Hepatocyte (in vitro differentiated cells): ENCODE measurements at regions not wholly inside any gene's neighbourhood (a gene's known extent, or its start where the extent isn't known, plus 50 kb on each side); places are given as distances from the start of the nearest gene placed in this dataset.
A peak's percentile ranks its signal among the peaks of the same experiment; 100 is the strongest.
"Not testable (repeated sequence)": the region's sequence is repeated elsewhere in the genome, so short reads cannot be mapped to it uniquely, and the experiment has no call there.

Experiments
- DNase-seq: peaks from one replicate; pipeline ENCODE4 v3.0.0-alpha.2; 2016; ENCODE audit warnings: low spot score
- H2AFZ ChIP-seq: fragments of 200-600 bp; sonication (generic); 2 replicates; pipeline ENCODE4 v1.6.0; 2016; ENCODE audit warnings: antibody characterized with exemption, mild to moderate bottlenecking
- H3K27ac ChIP-seq: fragments of 200-600 bp; sonication (generic); 2 replicates; pipeline ENCODE4 v1.5.1; 2016; ENCODE audit warnings: mild to moderate bottlenecking
- H3K27me3 ChIP-seq: fragments of 200-600 bp; sonication (generic); 2 replicates; pipeline ENCODE4 v1.6.1; 2016
- H3K36me3 ChIP-seq: fragments of 200-600 bp; sonication (generic); replicated peaks from 2 replicates; pipeline ENCODE4 v1.5.1; 2016; ENCODE audit warnings: low read depth; ENCODE audit not compliant: insufficient read depth
- H3K4me1 ChIP-seq: fragments of 200-600 bp; sonication (generic); 2 replicates; pipeline ENCODE4 v1.5.1; 2016; ENCODE audit warnings: mild to moderate bottlenecking, moderate library complexity; ENCODE audit not compliant: insufficient read depth
- H3K4me2 ChIP-seq: fragments of 200-600 bp; sonication (generic); 2 replicates; pipeline ENCODE4 v1.6.0; 2016
- H3K4me3 ChIP-seq: fragments of 200-600 bp; sonication (generic); 2 replicates; pipeline ENCODE4 v1.5.1; 2016; ENCODE audit warnings: mild to moderate bottlenecking
- H3K79me2 ChIP-seq: fragments of 200-600 bp; sonication (generic); 2 replicates; pipeline ENCODE4 v1.6.0; 2017; ENCODE audit warnings: mild to moderate bottlenecking
- H3K9me2 ChIP-seq: fragments of 200-600 bp; sonication (generic); replicated peaks from 2 replicates; pipeline ENCODE4 v1.6.0; 2017; ENCODE audit warnings: mild to moderate bottlenecking; ENCODE audit not compliant: insufficient read depth
- H3K9me3 ChIP-seq: fragments of 200-600 bp; sonication (generic); 2 replicates; pipeline ENCODE4 v1.5.1; 2016; ENCODE audit warnings: low read depth, mild to moderate bottlenecking
- H4K20me1 ChIP-seq: fragments of 200-600 bp; sonication (generic); 2 replicates; pipeline ENCODE4 v1.6.0; 2016; ENCODE audit warnings: mild to moderate bottlenecking; ENCODE audit not compliant: insufficient read depth, poor library complexity, severe bottlenecking
- EZH2 ChIP-seq: fragments of 200-600 bp; sonication (generic); IDR thresholded peaks from 2 replicates; pipeline ENCODE4 v1.6.1; 2016; ENCODE audit warnings: antibody characterized with exemption, mild to moderate bottlenecking, borderline replicate concordance
- EZH2phosphoT487 ChIP-seq: fragments of 200-600 bp; sonication (generic); IDR thresholded peaks from one replicate; pipeline ENCODE4 v1.6.1; 2018; ENCODE audit warnings: antibody characterized with exemption, mild to moderate bottlenecking, low read depth, moderate library complexity; ENCODE audit not compliant: unreplicated experiment, severe bottlenecking
- WGBS: methylation state at CpG from one replicate; pipeline ENCODE4 v1.1.6; 2016; ENCODE audit warnings: low lambda C conversion rate; ENCODE audit errors: missing lambda C conversion rate; 5-methylcytosine and 5-hydroxymethylcytosine counted together
- TF ChIP-seq, protein P1 (sequence below): fragments of 200-600 bp; sonication (generic); IDR thresholded peaks from 2 replicates; pipeline ENCODE4 v1.5.1; 2016; ENCODE audit warnings: antibody characterized with exemption, mild to moderate bottlenecking; ENCODE audit not compliant: poor library complexity

DNA sequence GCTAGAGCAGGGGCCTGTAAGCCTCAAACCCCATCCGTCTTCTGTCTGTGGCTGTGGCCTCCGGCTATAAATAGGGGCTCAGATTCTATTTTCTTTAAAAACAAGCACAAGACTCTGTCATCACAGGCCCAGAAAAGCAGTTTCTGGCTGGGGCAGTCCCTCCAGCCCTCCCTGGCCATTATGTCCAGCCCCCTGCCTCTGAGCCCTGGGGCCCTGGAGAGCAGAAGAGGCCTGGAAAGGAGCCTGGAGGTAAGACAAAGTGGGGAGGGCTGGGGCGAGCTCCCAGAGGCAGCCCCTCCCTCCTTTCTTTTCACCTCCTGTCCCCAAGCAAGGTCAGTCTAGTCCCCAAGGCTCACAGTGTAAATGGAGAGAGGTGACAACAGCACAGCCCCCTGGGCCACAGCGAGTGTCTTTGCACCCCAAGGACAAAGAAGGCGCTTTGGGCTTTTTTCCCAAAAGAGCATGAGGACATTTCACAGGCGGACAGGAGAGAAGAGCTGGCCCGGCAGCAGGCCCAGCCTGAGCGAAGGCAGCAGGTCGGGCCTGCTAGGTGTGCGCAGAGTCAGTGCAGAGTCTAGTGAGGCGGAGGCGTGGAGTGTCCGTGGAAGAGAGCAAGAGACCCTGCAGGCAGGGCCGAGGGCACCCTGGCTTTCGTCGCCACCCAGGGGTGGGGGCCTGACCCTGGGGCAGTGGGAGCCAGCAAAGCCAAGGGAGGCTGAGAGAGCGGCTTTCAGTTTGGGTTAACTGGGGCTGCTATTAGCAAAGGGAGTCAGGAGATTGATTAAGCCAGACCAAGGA lies 188.3 kb downstream of the TBC1D2B start:
- Histone ChIP-seq H3K27me3 (no peaks in the 10 kb centered on the region), H3K9me3 (no peaks in the 10 kb centered on the region), H3K4me1 (peaks cover 5% of the 10 kb centered on the region), H3K36me3 (no peaks in the 10 kb centered on the region), H3K9me2 (no peaks in the 10 kb centered on the region), H4K20me1 (no peaks in the 10 kb centered on the region), H2AFZ (no peak overlapping the region), H3K4me2 (no peak overlapping the region), H3K79me2 (no peaks in the 10 kb centered on the region), H3K4me3 (no peak overlapping the region), H3K27ac (no peak overlapping the region)
- no peak for DNase-seq
- TF ChIP-seq EZH2phosphoT487, result no peak
- TF ChIP-seq, protein P1, sequence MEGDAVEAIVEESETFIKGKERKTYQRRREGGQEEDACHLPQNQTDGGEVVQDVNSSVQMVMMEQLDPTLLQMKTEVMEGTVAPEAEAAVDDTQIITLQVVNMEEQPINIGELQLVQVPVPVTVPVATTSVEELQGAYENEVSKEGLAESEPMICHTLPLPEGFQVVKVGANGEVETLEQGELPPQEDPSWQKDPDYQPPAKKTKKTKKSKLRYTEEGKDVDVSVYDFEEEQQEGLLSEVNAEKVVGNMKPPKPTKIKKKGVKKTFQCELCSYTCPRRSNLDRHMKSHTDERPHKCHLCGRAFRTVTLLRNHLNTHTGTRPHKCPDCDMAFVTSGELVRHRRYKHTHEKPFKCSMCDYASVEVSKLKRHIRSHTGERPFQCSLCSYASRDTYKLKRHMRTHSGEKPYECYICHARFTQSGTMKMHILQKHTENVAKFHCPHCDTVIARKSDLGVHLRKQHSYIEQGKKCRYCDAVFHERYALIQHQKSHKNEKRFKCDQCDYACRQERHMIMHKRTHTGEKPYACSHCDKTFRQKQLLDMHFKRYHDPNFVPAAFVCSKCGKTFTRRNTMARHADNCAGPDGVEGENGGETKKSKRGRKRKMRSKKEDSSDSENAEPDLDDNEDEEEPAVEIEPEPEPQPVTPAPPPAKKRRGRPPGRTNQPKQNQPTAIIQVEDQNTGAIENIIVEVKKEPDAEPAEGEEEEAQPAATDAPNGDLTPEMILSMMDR, result no peak
- TF ChIP-seq EZH2, result no peak
- 87% methylated on average over 17 of the region's 17 CpGs for WGBS

DNA sequence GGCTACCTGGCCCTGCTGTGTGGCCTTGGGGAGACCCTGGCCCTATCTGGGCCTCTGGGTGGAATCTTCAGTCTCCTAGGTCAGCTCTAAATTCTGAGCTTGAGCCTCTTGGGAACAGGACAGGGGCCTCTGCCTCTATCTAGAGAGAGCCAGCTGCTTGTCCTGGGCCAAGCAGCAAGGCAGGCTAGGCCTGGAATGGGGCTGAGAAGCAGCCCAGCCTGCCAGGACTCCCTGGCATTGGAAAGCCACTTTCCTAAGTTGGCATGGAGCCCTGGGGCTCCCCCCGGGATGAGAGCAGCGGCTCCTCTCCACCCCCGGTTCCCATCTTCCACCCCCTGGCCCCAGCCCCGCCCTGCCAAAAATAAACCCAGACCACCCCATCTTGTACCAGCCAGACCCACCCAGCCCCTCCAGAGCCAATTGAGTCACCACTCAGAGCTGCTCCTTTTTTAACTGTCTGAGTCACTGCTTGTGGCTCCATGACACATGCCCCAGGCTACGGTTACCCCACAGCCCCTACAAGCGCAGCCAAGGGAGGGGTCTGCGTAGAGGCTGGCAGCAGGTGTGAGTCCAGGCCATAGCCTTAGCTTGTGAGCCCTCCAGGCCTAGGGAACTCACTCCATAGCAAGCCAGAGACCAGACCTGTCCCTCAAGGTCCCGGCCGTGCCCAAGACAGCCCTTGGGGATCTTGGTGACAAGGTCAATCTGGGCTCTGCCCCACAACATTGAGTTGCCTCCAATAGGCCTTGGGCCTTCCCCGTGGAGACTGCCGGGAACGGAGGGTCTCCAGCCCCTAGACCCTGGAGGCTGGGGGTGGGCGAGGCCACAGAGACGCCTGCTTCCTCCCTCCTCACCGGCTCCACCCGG lies 189.7 kb downstream of the TBC1D2B start:
- H3K4me2 ChIP-seq, H4K20me1 ChIP-seq, H2AFZ ChIP-seq, H3K27ac ChIP-seq, H3K36me3 ChIP-seq, H3K4me3 ChIP-seq, H3K27me3 ChIP-seq, DNase-seq, H3K9me2 ChIP-seq, H3K9me3 ChIP-seq, H3K79me2 ChIP-seq, H3K4me1 ChIP-seq: not testable (repeated sequence)
- WGBS, result 76% methylated on average over 7 of the region's 16 CpGs

DNA sequence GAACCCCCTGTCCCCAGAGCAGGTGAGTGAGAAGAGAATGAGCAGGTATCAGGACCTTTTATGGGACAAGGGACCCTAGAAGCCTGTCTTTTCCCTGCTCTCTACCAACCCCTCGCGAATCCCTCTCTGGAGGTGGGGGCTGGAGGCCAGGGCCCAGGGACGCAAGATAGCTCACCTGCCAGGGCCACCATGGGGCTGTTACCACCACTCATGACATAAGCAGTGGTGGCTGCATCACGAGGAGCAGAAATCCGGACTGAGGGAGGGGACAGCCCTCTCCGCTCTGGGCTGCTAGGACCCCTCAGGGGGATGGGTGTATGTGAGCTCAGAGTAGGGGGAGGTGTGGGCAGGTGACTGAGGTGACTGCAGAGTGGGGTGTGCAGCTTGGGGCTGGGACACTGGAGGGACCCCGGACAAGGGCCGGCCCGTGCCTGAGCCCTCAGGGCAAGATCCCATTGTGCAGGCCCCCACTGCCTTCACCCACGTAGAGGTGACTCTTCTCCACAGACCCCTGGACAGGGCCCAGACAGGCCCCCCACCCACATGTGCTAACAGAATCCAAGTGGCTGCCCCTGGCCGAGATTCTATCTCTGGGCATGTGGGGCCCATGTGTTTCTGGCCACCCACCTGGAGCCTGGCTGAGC lies 190.6 kb downstream of the TBC1D2B start:
- Histone ChIP-seq H3K27ac (no peak overlapping the region), H3K27me3 (no peaks in the 10 kb centered on the region), H3K36me3 (no peaks in the 10 kb centered on the region), H3K4me3 (no peak overlapping the region), H2AFZ (no peak overlapping the region), H4K20me1 (no peaks in the 10 kb centered on the region), H3K4me2 (no peak overlapping the region), H3K9me2 (no peaks in the 10 kb centered on the region), H3K9me3 (no peaks in the 10 kb centered on the region), H3K4me1 (peaks cover 5% of the 10 kb centered on the region), H3K79me2 (no peaks in the 10 kb centered on the region)
- 92% methylated on average over 11 of the region's 11 CpGs for WGBS
- no peak for DNase-seq
- TF ChIP-seq, protein P1, result no peak
- TF ChIP-seq EZH2phosphoT487, result no peak
- no peak for TF ChIP-seq EZH2

DNA sequence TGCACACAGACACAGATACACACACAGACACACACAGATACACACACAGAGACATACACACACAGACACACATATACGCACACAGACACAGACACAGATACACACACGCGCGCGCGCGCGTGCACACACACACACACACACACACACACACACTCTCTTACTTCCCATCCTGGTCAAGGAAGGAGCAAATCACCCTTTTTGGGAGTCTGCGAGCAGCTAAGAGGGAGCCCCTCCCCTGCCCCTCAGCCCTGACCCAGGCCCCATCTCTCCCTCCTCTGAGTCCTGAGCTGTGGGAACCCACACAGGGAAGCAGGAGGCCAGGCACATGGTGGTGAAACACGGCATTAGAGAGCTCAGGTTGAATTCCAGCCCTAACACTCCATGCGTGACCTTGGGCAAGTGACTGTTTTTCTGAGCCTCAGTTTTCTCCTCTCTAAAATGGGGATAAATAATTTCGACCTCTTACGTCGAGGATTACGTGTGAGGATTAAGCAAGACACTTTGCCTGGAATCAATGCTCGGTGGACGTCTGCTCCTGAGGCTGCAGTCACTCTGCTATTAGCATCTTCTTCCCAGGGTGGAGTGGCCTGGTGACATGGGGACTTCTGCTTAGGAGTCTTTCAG lies 191.5 kb downstream of the TBC1D2B start:
- H3K9me2 ChIP-seq, H3K27me3 ChIP-seq, H3K4me3 ChIP-seq, H2AFZ ChIP-seq, H3K4me1 ChIP-seq, H3K79me2 ChIP-seq, H3K9me3 ChIP-seq, H3K36me3 ChIP-seq, DNase-seq, H4K20me1 ChIP-seq, H3K4me2 ChIP-seq: not testable (repeated sequence)
- peak overlapping the region; percentile 68 for H3K27ac ChIP-seq
- 96% methylated on average over 17 of the region's 17 CpGs for WGBS

DNA sequence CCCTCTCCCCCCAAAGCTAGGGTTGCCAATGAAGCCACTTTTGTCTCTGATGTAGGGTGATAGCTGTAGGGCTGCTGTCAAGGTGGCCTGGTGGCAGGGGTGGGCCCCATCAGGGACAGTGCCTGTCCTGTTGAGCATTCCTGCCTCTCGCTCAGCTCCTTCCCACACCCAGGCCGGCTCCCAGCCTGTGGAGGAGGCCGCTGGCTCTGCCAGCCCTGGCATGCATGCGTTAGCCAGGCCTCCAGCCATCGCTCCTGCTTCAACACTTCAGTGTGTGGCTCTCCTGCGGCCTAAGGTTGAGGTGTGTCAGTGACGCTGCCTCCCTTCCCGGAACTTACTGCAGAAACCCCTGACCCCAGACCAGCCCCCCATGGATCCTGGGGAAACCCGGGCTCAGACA lies 194.5 kb downstream of the TBC1D2B start:
- not testable (repeated sequence) for H3K9me2 ChIP-seq, H3K4me2 ChIP-seq, H3K79me2 ChIP-seq, H3K27ac ChIP-seq, H4K20me1 ChIP-seq, H3K27me3 ChIP-seq, H3K4me3 ChIP-seq, H3K36me3 ChIP-seq, H3K9me3 ChIP-seq, H2AFZ ChIP-seq, H3K4me1 ChIP-seq, DNase-seq
- no CpG with 5 or more reads among the region's 9 CpGs for WGBS
